Keratinocyte (primary cell): ENCODE measurements at regions not wholly inside any gene's neighbourhood (a gene's known extent, or its start where the extent isn't known, plus 50 kb on each side); places are given as distances from the start of the nearest gene placed in this dataset.

Experiments used
- EZH2 ChIP-seq: IDR thresholded peaks from one replicate; pipeline ENCODE4 v1.6.1; 2012; ENCODE audit warnings: inconsistent platforms, mild to moderate bottlenecking, low read length, moderate library complexity
- TF ChIP-seq, protein P1 (sequence below), 3 experiments: IDR thresholded peaks in 1 of 3; conservative IDR thresholded peaks in 1 of 3; optimal IDR thresholded peaks in 1 of 3; 2 replicates in 2 of 3; 3 replicates in 1 of 3; pipeline versions ENCODE3 to v1.5.1; 2011; ENCODE audit warnings: low read length in 3 of 3, mild to moderate bottlenecking in 3 of 3, moderate library complexity in 2 of 3, control low read depth in 1 of 3, inconsistent platforms in 1 of 3; ENCODE audit not compliant: insufficient read depth in 2 of 3; ENCODE audit errors: extremely low read depth in 1 of 3

DNA sequence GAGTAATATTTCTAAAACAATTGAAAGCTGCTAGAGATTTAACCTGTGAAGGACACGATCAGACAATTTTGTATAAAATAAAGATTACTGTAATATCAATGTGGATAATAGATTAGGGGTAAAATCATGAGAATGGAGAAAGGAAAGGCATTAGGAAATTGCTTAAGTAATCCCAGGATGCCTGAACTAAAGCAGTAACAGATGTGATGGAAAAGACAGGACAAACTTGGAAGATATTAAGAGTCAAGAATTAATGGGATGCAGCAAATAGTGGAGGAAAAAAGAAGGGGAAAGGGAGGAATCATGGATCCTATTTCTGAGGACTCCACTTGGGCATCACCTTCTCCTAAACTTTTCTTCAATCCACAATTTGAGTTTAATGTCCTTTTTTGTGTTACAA is 437.1 kb upstream of the PMFBP1 start:
- TF ChIP-seq, protein P1, sequence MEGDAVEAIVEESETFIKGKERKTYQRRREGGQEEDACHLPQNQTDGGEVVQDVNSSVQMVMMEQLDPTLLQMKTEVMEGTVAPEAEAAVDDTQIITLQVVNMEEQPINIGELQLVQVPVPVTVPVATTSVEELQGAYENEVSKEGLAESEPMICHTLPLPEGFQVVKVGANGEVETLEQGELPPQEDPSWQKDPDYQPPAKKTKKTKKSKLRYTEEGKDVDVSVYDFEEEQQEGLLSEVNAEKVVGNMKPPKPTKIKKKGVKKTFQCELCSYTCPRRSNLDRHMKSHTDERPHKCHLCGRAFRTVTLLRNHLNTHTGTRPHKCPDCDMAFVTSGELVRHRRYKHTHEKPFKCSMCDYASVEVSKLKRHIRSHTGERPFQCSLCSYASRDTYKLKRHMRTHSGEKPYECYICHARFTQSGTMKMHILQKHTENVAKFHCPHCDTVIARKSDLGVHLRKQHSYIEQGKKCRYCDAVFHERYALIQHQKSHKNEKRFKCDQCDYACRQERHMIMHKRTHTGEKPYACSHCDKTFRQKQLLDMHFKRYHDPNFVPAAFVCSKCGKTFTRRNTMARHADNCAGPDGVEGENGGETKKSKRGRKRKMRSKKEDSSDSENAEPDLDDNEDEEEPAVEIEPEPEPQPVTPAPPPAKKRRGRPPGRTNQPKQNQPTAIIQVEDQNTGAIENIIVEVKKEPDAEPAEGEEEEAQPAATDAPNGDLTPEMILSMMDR (optimal IDR thresholded peaks at IDR 0.05 in 1 of 3, IDR thresholded peaks at IDR 0.05 in 1 of 3, conservative IDR thresholded peaks at IDR 0.05 in 1 of 3; ENCODE audit: extremely low read depth in 1 of 3, insufficient read depth in 2 of 3, low read length in 3 of 3): no peak
- no peak for TF ChIP-seq EZH2
